ENCODE measurements at regions not wholly inside any gene's neighbourhood (a gene's known extent, or its start where the extent isn't known, plus 50 kb on each side); places are given as distances from the start of the nearest gene placed in this dataset.

- TF ChIP-seq POLR2A (IDR thresholded peaks at IDR 0.05; ENCODE audit: low read length): no peak
- TF ChIP-seq GATA1 (IDR thresholded peaks at IDR 0.05; ENCODE audit: low read depth, low read length): no peak
These were observed 331.9 kb downstream of the MED10 start for GRCh38 chr5:6046296-6046967.

Measured in erythroblast (primary cell).